Retinal pigment epithelial cell (primary cell): ENCODE measurements at regions not wholly inside any gene's neighbourhood (a gene's known extent, or its start where the extent isn't known, plus 50 kb on each side); places are given as distances from the start of the nearest gene placed in this dataset.

Experiments
- DNase-seq: peaks from one replicate; pipeline ENCODE4 v3.0.0-alpha.2; 2010; ENCODE audit warnings: low read depth
- H3K4me3 ChIP-seq: 2 replicates; pipeline ENCODE4 v1.5.1; 2011; ENCODE audit warnings: mild to moderate bottlenecking, low read length, control low read depth, moderate library complexity
- CTCF ChIP-seq: conservative IDR thresholded peaks from 2 replicates; pipeline ENCODE4 v1.5.1; 2011; ENCODE audit warnings: low read depth, low read length, control low read depth, inconsistent platforms

DNA sequence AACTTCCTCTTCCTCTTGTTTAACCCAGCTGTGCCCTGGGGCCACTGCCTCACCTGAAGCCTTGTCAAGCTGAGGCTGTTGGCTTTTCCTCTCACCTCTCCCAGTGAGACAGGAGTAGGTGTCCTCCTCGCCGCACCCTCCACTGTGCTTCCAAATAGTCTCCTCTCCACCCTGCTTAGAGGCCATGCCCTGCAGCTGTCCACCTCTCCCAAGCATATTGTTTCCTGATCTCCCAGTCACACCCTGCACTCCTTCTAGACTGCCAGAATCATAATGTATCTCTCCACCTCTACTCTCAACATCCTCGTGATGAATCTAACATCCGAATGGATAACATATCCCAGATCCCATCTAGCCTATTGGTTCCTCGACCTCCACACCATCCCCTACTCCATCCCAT is 196.3 kb upstream of the GHITM start:
- DNase-seq: no peak
- H3K4me3 ChIP-seq: no peak overlapping the region
- no peak for TF ChIP-seq CTCF

GRCh38 chr10:83943920-83944319 is 195.4 kb upstream of the GHITM start:
- no peak overlapping the region for H3K4me3 ChIP-seq
- no peak for DNase-seq
- no peak for TF ChIP-seq CTCF

DNA sequence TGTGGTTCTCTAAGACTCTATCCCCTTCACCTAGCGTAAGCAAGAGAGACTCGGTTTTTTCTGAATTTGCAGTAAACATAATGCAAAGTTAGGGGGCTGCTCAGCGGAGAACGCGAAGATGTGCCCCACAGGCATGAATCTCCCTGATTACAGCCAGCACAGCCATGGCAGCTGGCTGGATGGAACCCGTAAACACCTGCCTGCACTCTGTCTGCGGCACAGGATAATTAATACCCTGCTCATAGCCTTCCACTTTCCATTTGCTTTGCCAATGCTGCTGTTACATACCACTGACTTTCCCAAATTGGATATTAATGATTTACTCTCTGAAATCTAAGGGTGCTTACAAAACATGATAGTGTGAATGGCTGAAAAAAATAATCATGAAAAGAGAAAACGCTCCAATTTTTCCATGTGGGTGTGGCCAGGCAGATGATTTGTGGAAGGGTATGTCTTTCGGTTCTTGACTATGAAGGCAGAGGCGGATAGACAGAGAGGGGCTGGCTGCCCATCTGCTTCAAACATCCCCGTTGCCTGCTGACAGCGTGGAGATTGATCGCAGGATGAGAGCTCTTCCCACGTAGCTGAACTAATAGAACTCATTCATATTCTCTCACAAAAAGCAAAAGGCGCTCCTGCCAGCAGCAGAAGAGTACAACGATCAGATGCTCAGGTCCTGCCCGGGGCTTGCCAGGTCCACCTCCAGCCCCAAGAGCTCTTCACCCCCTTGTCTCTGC is 193.2 kb upstream of the GHITM start:
- H3K4me3 ChIP-seq: no peak overlapping the region
- TF ChIP-seq CTCF: no peak
- DNase-seq: no peak

DNA sequence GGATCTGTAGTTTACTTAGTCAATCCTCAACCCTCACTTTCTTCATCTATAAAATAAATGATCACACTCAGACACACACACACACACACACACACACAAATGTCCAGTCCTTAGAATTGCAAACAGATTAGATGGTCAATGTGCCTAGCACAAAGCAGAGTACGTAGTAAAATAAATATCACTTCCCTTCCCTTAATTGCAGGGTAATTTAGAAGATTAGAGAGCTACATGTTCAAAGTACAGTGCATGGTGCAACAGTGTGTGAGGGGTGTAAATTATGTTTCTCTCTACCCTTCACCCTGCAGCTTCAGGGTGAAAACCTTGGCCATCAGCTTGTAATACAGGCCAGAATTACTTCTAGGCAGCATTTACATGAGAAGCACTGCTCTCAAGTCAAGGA is 187.0 kb upstream of the GHITM start:
- no peak for DNase-seq
- TF ChIP-seq CTCF: no peak
- H3K4me3 ChIP-seq: no peak overlapping the region

DNA sequence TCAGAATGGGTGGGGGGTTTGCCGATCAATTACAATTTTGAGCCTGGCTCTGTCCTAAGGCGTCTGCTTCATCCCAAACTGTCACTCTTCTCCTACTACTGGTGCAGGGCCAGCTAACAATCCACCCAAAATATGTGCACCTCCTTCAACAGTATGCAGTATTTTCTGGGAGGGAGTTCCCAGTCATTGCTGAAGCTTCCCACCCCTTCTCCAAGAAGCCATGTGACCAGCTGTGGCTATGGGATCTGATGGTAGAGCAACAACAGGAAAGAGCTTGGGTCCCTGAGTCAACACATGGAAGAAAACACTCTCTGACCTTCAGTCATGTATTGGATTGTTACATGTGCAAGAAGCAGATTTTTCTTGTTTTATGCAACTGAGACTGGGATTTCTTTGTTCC is 185.7 kb upstream of the GHITM start:
- no peak overlapping the region for H3K4me3 ChIP-seq
- no peak for TF ChIP-seq CTCF
- no peak for DNase-seq

DNA sequence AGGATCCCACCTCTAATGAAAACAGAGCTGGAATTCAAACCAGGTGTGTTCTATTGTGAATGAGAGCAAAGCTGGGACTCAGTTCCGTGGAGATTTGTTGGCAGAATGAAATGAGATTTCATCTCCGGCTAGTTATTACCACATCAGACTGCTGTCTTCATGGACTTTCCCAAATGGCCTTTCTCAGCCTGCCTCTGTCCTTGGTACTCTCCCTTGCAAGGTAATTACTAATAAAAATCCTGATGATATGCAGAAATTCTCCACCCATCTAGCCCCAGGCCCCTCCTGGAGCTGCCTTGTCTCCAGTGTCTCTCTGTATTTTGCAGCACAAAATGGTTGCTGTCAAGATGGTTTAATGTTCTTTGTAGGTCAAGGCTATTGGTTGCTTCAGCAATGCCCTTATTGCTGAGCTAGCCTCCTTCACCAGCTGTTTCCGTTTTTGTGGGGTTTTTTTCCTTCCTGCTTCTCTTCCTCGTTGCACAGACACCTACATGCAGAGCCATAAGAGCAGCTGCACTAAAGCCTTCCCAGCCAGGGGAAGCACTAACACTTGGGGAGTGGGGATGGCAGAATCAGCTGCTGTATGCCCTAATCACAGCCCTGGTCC is 185.0 kb upstream of the GHITM start:
- DNase-seq: no peak
- no peak for TF ChIP-seq CTCF
- H3K4me3 ChIP-seq: no peak overlapping the region

- DNase-seq: no peak
- no peak overlapping the region for H3K4me3 ChIP-seq
- no peak for TF ChIP-seq CTCF
Measured at GRCh38 chr10:83955406-83955805, 183.9 kb upstream of the GHITM start.
